Lower lobe of right lung (tissue), 2 donors: ENCODE measurements at regions not wholly inside any gene's neighbourhood (a gene's known extent, or its start where the extent isn't known, plus 50 kb on each side); places are given as distances from the start of the nearest gene placed in this dataset.

Source experiments
- ATAC-seq, 2 donors: fragments of 200-7000 bp; cut with Tn5 transposase; one replicate each; pipeline ENCODE4 v1.9.1; 2020 to 2022; ENCODE audit warnings: mild to moderate bottlenecking in 2 of 2, moderate library complexity in 2 of 2
- DNase-seq: peaks from one replicate; pipeline ENCODE4 v3.0.0-alpha.2; 2020
- H3K27ac ChIP-seq: fragments of 200-600 bp; one replicate; pipeline ENCODE4 v1.8.0; 2022
- H3K27me3 ChIP-seq: fragments of 200-600 bp; one replicate; pipeline ENCODE4 v1.8.0; 2022; ENCODE audit warnings: low read depth
- H3K36me3 ChIP-seq: fragments of 200-600 bp; one replicate; pipeline ENCODE4 v1.8.0; 2022; ENCODE audit warnings: mild to moderate bottlenecking
- H3K4me1 ChIP-seq: fragments of 200-600 bp; one replicate; pipeline ENCODE4 v1.8.0; 2022
- H3K4me3 ChIP-seq: fragments of 200-600 bp; one replicate; pipeline ENCODE4 v1.8.0; 2022; ENCODE audit warnings: mild to moderate bottlenecking
- H3K9me3 ChIP-seq: fragments of 200-600 bp; one replicate; pipeline ENCODE4 v1.8.0; 2022
- intact Hi-C: fragments of 100-400 bp; cut with DNase I; formaldehyde crosslinking; loops from one replicate; pipeline ENCODE4 v1.11.0; 2022
- TF ChIP-seq, protein P1 (sequence below): fragments of 200-600 bp; IDR thresholded peaks from one replicate; pipeline ENCODE4 v1.8.0; 2022; ENCODE audit warnings: antibody characterized with exemption, mild to moderate bottlenecking
- donor health status: DM: no; HTN: yes; CAD: no; lungs with severe emphysema.

DNA sequence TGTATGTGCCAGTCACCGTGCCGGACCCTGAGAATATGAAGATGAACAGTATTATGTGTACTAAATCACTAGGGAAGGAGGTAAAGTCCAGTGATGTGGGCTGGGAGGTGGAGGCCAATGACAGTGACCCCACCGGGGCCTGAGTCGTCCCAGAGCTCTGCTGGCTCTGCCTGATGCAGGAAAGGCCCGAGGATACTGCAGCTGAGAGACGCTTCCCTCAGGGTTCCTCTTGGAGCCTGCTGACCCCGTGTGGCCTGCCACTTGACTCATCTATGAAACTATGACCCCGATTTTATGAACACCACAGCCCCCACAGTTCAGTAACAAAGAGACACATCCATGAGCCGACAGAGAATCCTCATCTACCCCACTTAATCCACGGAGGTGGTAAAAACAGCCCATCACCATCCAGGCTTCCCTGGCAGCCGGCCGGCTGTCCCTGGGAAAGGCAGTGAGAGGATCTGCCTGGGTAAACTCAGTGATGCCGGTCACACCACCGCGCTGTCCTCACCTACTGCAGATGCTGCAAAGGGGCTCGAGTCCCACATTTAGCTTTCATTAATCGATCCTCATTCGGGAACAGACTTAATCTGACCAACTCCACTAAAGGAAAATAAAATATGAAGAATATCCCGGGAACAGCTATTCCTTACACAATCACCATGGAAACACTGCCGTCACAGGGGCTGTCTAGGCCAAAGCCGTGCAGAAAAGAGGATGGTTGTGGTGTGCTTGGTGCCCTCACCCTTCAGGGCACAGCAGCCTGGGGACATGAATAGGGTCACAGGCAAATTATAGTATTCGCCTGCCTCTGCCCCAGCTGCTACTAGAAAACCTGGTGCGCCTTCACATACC lies 82.9 kb downstream of the ARRDC4 start:
- Histone ChIP-seq H3K27me3 (no peaks in the 10 kb centered on the region), H3K9me3 (no peaks in the 10 kb centered on the region), H3K27ac (no peak overlapping the region), H3K36me3 (no peaks in the 10 kb centered on the region), H3K4me3 (no peak overlapping the region), H3K4me1 (no peaks in the 10 kb centered on the region)
- DNase-seq (no peak), ATAC-seq (peak in 1 of 2 donors; percentile 34)
- TF ChIP-seq, protein P1, sequence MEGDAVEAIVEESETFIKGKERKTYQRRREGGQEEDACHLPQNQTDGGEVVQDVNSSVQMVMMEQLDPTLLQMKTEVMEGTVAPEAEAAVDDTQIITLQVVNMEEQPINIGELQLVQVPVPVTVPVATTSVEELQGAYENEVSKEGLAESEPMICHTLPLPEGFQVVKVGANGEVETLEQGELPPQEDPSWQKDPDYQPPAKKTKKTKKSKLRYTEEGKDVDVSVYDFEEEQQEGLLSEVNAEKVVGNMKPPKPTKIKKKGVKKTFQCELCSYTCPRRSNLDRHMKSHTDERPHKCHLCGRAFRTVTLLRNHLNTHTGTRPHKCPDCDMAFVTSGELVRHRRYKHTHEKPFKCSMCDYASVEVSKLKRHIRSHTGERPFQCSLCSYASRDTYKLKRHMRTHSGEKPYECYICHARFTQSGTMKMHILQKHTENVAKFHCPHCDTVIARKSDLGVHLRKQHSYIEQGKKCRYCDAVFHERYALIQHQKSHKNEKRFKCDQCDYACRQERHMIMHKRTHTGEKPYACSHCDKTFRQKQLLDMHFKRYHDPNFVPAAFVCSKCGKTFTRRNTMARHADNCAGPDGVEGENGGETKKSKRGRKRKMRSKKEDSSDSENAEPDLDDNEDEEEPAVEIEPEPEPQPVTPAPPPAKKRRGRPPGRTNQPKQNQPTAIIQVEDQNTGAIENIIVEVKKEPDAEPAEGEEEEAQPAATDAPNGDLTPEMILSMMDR: no peak
- intact Hi-C loops: no loop called here

GRCh38 chr15:98051734-98052133 lies 91.2 kb downstream of the ARRDC4 start:
- H3K27ac ChIP-seq: no peak overlapping the region
- no peak for ATAC-seq

GRCh38 chr15:98057453-98057852 lies 97.0 kb downstream of the ARRDC4 start:
- intact Hi-C loops: no loop called here
- no peak for ATAC-seq
- H3K9me3 ChIP-seq: peaks cover 14% of the 10 kb centered on the region

More at GRCh38 chr15:98051734-98052133, 91.2 kb downstream of the ARRDC4 start:
- DNase-seq: no peak
- Histone ChIP-seq H3K4me3 (no peak overlapping the region), H3K9me3 (peaks cover 5% of the 10 kb centered on the region), H3K27me3 (no peaks in the 10 kb centered on the region), H3K36me3 (no peaks in the 10 kb centered on the region), H3K4me1 (no peaks in the 10 kb centered on the region)
- TF ChIP-seq, protein P1: no peak
- intact Hi-C loops: no loop called here

GRCh38 chr15:98062869-98063268 lies 102.4 kb downstream of the ARRDC4 start:
- Histone ChIP-seq H3K27ac (no peak overlapping the region), H3K4me1 (peaks cover 8% of the 10 kb centered on the region), H3K4me3 (no peak overlapping the region), H3K27me3 (no peaks in the 10 kb centered on the region), H3K9me3 (peaks cover 2% of the 10 kb centered on the region), H3K36me3 (no peaks in the 10 kb centered on the region)
- intact Hi-C loops: no loop called here
- TF ChIP-seq, protein P1: no peak
- no peak for ATAC-seq
- DNase-seq: no peak

More at GRCh38 chr15:98057453-98057852, 97.0 kb downstream of the ARRDC4 start:
- Histone ChIP-seq H3K27ac (no peak overlapping the region), H3K27me3 (no peaks in the 10 kb centered on the region), H3K36me3 (no peaks in the 10 kb centered on the region), H3K4me3 (no peak overlapping the region), H3K4me1 (no peaks in the 10 kb centered on the region)
- DNase-seq: no peak
- TF ChIP-seq, protein P1: no peak

- H3K4me3 ChIP-seq: no peak overlapping the region
- peaks cover 8% of the 10 kb centered on the region for H3K4me1 ChIP-seq
- ATAC-seq (no peak), DNase-seq (no peak)
- no peaks in the 10 kb centered on the region for H3K27me3 ChIP-seq
- no peak overlapping the region for H3K27ac ChIP-seq
- H3K9me3 ChIP-seq: no peaks in the 10 kb centered on the region
- intact Hi-C loops: no loop called here
- no peaks in the 10 kb centered on the region for H3K36me3 ChIP-seq
- TF ChIP-seq, protein P1: no peak
These were observed 102.8 kb downstream of the ARRDC4 start for GRCh38 chr15:98063315-98063714.
